ENCODE measurements at regions not wholly inside any gene's neighbourhood (a gene's known extent, or its start where the extent isn't known, plus 50 kb on each side); places are given as distances from the start of the nearest gene placed in this dataset.

DNA sequence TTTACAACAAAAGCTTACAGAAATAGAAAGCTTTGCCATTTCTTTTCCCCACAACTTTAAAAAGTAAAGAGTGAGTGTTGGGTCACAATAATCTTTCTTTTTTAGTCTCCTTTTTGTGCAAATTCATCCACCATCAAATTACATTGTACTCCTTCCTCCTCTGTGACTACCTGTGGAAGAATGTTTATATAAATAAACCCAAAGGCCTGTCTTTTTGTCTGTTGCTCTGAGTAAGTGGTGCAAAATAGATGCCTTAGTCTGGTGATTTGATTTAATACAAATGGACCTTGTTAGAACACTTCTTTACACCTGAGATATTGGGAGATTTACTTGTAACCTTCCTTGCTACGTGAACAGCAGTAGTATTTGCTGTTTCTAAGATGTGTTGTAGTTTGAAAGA, 53.5 kb upstream of the TAF11L2 start:
- TF ChIP-seq, protein P1, sequence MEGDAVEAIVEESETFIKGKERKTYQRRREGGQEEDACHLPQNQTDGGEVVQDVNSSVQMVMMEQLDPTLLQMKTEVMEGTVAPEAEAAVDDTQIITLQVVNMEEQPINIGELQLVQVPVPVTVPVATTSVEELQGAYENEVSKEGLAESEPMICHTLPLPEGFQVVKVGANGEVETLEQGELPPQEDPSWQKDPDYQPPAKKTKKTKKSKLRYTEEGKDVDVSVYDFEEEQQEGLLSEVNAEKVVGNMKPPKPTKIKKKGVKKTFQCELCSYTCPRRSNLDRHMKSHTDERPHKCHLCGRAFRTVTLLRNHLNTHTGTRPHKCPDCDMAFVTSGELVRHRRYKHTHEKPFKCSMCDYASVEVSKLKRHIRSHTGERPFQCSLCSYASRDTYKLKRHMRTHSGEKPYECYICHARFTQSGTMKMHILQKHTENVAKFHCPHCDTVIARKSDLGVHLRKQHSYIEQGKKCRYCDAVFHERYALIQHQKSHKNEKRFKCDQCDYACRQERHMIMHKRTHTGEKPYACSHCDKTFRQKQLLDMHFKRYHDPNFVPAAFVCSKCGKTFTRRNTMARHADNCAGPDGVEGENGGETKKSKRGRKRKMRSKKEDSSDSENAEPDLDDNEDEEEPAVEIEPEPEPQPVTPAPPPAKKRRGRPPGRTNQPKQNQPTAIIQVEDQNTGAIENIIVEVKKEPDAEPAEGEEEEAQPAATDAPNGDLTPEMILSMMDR (IDR thresholded peaks at IDR 0.05), result no peak
- no peak for TF ChIP-seq EP300 (IDR thresholded peaks at IDR 0.05)

Measured in ovary (tissue), 3 donors.